ENCODE measurements at regions not wholly inside any gene's neighbourhood (a gene's known extent, or its start where the extent isn't known, plus 50 kb on each side); places are given as distances from the start of the nearest gene placed in this dataset.

DNA sequence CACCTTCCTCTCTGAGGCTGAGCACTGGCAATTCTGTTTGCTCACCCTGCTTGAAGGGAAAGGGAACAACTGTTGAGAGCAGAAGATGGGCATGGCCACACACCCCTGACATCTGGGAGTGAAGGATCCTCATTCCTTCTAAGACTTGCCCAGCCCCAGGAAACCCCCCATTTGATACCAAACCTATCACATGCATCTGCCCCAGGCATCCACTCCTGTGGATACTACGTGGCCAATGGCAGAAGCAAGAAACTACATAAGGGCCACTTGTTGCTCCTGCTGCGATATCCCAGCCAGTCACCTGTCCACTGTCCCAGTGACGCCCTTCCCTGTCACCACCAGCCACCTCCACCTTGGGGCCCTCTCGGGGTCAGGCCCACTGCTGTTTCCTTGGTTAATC is 185.2 kb downstream of the SMAD2 start:
- no peak for TF ChIP-seq ARID2 (IDR thresholded peaks at IDR 0.05)
- TF ChIP-seq RFX5 (IDR thresholded peaks at IDR 0.05; ENCODE audit: low read depth, low read length): no peak
- no peak for TF ChIP-seq MAFK (IDR thresholded peaks at IDR 0.05; ENCODE audit: low read length)
- TF ChIP-seq ATF3 (IDR thresholded peaks at IDR 0.05): no peak
- TF ChIP-seq ATF3 (CRISPR knock-in tag; conservative IDR thresholded peaks at IDR 0.05): no peak
- no peak for TF ChIP-seq IFI16 (CRISPR knock-in tag; IDR thresholded peaks at IDR 0.05)

All from K562 (cell line).